Loucy (cell line): ENCODE measurements at regions not wholly inside any gene's neighbourhood (a gene's known extent, or its start where the extent isn't known, plus 50 kb on each side); places are given as distances from the start of the nearest gene placed in this dataset.

ENCODE experiments used
- H2AFZ ChIP-seq: fragments of 200-600 bp; sonication (generic); 2 replicates; pipeline ENCODE4 v1.6.0; 2016; ENCODE audit warnings: antibody characterized with exemption, mild to moderate bottlenecking, low read length, moderate library complexity
- H3F3A ChIP-seq: fragments of 200-600 bp; 2 replicates; pipeline ENCODE4 v1.6.0; 2016; ENCODE audit warnings: antibody characterized with exemption, low read depth, mild to moderate bottlenecking
- H3K27me3 ChIP-seq: fragments of 200-600 bp; sonication (generic); 2 replicates; pipeline ENCODE4 v1.6.1; 2014; ENCODE audit warnings: low read length, mild to moderate bottlenecking; ENCODE audit not compliant: insufficient read depth, poor library complexity, severe bottlenecking
- H3K36me3 ChIP-seq: fragments of 200-600 bp; sonication (generic); 2 replicates; pipeline ENCODE4 v1.6.1; 2016; ENCODE audit warnings: low read length; ENCODE audit not compliant: insufficient read depth
- H3K4me1 ChIP-seq: fragments of 200-600 bp; sonication (generic); 2 replicates; pipeline ENCODE4 v1.5.1; 2014; ENCODE audit warnings: low read length, mild to moderate bottlenecking; ENCODE audit not compliant: insufficient read depth, poor library complexity, severe bottlenecking
- H3K4me2 ChIP-seq: fragments of 200-600 bp; sonication (generic); 2 replicates; pipeline ENCODE4 v1.6.0; 2014; ENCODE audit warnings: antibody characterized with exemption, low read length, low read depth, mild to moderate bottlenecking; ENCODE audit not compliant: poor library complexity, severe bottlenecking
- H3K4me3 ChIP-seq: fragments of 200-600 bp; sonication (generic); 2 replicates; pipeline ENCODE4 v1.5.1; 2014; ENCODE audit warnings: low read length, mild to moderate bottlenecking, mixed read lengths; ENCODE audit not compliant: poor library complexity, severe bottlenecking
- H3K79me2 ChIP-seq: fragments of 200-600 bp; sonication (generic); 2 replicates; pipeline ENCODE4 v1.6.1; 2014; ENCODE audit warnings: low read length; ENCODE audit not compliant: insufficient read depth
- H3K9ac ChIP-seq: fragments of 200-600 bp; sonication (generic); 2 replicates; pipeline ENCODE4 v1.6.0; 2014; ENCODE audit warnings: mild to moderate bottlenecking, low read depth, low read length, moderate library complexity; ENCODE audit not compliant: poor library complexity, severe bottlenecking
- H3K9me2 ChIP-seq: fragments of 200-600 bp; sonication (generic); replicated peaks from 2 replicates; pipeline ENCODE4 v1.6.1; 2016; ENCODE audit warnings: low read depth, low read length, mixed read lengths
- H3K9me3 ChIP-seq: fragments of 200-600 bp; sonication (generic); 2 replicates; pipeline ENCODE4 v1.6.1; 2014; ENCODE audit warnings: mild to moderate bottlenecking, antibody characterized with exemption, low read length, low read depth; ENCODE audit not compliant: insufficient read depth
- H4K20me1 ChIP-seq: fragments of 200-600 bp; sonication (generic); 2 replicates; pipeline ENCODE4 v1.6.0; 2014; ENCODE audit warnings: antibody characterized with exemption, low read length, mild to moderate bottlenecking; ENCODE audit not compliant: insufficient read depth, poor library complexity, severe bottlenecking
- CTCF ChIP-seq: fragments of 200-600 bp; sonication (generic); conservative IDR thresholded peaks from 2 replicates; pipeline ENCODE4 v1.5.1; 2014; ENCODE audit warnings: mild to moderate bottlenecking, antibody characterized with exemption, low read length
- EZH2phosphoT487 ChIP-seq: fragments of 200-600 bp; IDR thresholded peaks from 2 replicates; pipeline ENCODE4 v1.6.1; 2018; ENCODE audit warnings: antibody characterized with exemption, mild to moderate bottlenecking, moderate library complexity, borderline replicate concordance

- no peaks in the 10 kb centered on the region for H3F3A ChIP-seq
- H3K9me2 ChIP-seq, result no peaks in the 10 kb centered on the region
- H3K4me3 ChIP-seq, result no peak overlapping the region
- no peak overlapping the region for H2AFZ ChIP-seq
- no peak overlapping the region for H3K9ac ChIP-seq
- H3K9me3 ChIP-seq, result no peaks in the 10 kb centered on the region
- H3K4me2 ChIP-seq, result no peak overlapping the region
- H3K36me3 ChIP-seq, result no peaks in the 10 kb centered on the region
- no peaks in the 10 kb centered on the region for H3K4me1 ChIP-seq
- H4K20me1 ChIP-seq, result no peaks in the 10 kb centered on the region
- no peaks in the 10 kb centered on the region for H3K79me2 ChIP-seq
- TF ChIP-seq CTCF (no peak), EZH2phosphoT487 (no peak)
- no peaks in the 10 kb centered on the region for H3K27me3 ChIP-seq
Observed at GRCh38 chr2:188050726-188051125, 240.9 kb upstream of the GULP1 start.

- Histone ChIP-seq H3K79me2 (no peaks in the 10 kb centered on the region), H3K4me1 (no peaks in the 10 kb centered on the region), H3K4me2 (no peak overlapping the region), H3K27me3 (no peaks in the 10 kb centered on the region), H4K20me1 (no peaks in the 10 kb centered on the region), H3K9ac (no peak overlapping the region), H3K9me2 (no peaks in the 10 kb centered on the region), H2AFZ (no peak overlapping the region), H3K36me3 (no peaks in the 10 kb centered on the region), H3F3A (no peaks in the 10 kb centered on the region), H3K9me3 (no peaks in the 10 kb centered on the region), H3K4me3 (no peak overlapping the region)
- TF ChIP-seq EZH2phosphoT487 (no peak), CTCF (no peak)
Observed at GRCh38 chr2:188051706-188052105, 240.0 kb upstream of the GULP1 start.

- H3K79me2 ChIP-seq, result no peaks in the 10 kb centered on the region
- no peak for TF ChIP-seq CTCF
- no peak for TF ChIP-seq EZH2phosphoT487
- no peaks in the 10 kb centered on the region for H3K27me3 ChIP-seq
- no peaks in the 10 kb centered on the region for H3K36me3 ChIP-seq
- H3K9me2 ChIP-seq, result no peaks in the 10 kb centered on the region
- H3K4me1 ChIP-seq, result no peaks in the 10 kb centered on the region
- H3K4me2 ChIP-seq, result no peak overlapping the region
- H3F3A ChIP-seq, result no peaks in the 10 kb centered on the region
- no peaks in the 10 kb centered on the region for H3K9me3 ChIP-seq
- no peak overlapping the region for H2AFZ ChIP-seq
- H4K20me1 ChIP-seq, result no peaks in the 10 kb centered on the region
- no peak overlapping the region for H3K9ac ChIP-seq
- H3K4me3 ChIP-seq, result no peak overlapping the region
Observed at GRCh38 chr2:188065386-188065785, 226.3 kb upstream of the GULP1 start.
